ENCODE measurements at regions not wholly inside any gene's neighbourhood (a gene's known extent, or its start where the extent isn't known, plus 50 kb on each side); places are given as distances from the start of the nearest gene placed in this dataset.

- TF ChIP-seq EZH2 (IDR thresholded peaks at IDR 0.05; ENCODE audit: borderline replicate concordance, low read length) (no peak), CTCF (IDR thresholded peaks at IDR 0.05; ENCODE audit: low read length) (no peak)
Observed at GRCh38 chr2:231655894-231656293, 52.4 kb upstream of the PTMA start.
